GM13976 (cell line): ENCODE measurements at regions not wholly inside any gene's neighbourhood (a gene's known extent, or its start where the extent isn't known, plus 50 kb on each side); places are given as distances from the start of the nearest gene placed in this dataset.

Experiments used
- DNase-seq: peaks from one replicate; pipeline ENCODE4 v3.0.0; 2012; ENCODE audit warnings: low spot score
- in situ Hi-C: fragments of 300-500 bp; cut with MboI; formaldehyde crosslinking; loops from one replicate; pipeline ENCODE4 v1.12.0; 2022; ENCODE audit warnings: low sequenced_read_pairs, mixed read lengths, inconsistent platforms; ENCODE audit not compliant: unreplicated experiment
- TF ChIP-seq, protein P1 (sequence below): IDR thresholded peaks from 2 replicates; pipeline ENCODE4 v1.5.1; 2012; ENCODE audit warnings: borderline replicate concordance, mild to moderate bottlenecking; ENCODE audit not compliant: insufficient read depth; ENCODE audit errors: extremely low read depth, missing control alignments, control extremely low read depth

DNA sequence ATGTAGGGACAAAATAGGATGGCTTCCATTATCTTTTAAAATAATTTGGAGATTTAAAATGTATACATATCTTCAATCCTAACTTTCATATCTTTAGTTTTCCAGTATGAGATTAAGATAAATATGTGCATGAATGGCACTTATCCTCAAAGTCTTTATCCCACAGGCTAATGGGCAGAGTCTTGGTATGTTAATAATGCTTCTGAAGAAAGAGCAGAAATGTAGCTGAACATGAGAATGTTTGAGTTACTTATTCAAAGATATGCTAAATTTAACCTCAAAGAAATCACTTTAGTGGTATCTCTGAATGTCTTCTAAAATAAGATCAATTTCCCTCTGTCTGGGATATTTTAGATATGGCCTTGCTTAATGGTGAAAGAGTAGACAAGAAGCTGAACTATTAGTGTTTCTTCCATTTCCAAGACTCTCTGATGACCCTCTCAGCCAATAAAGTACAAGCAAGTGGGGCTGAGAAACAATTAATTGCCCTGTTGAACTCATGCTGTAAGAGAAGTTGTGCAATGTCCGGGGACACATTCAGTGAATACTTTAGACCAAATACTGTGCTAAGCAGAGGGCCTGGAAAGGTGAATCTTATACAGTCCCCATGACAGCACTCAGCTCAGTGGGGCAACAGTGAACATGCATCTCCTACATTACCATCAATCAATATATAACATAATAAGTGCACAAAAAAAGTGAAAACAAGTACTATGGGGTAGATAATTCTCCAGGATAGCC, 50.0 kb upstream of the ADAMTSL1 start:
- no peak for DNase-seq
- TF ChIP-seq, protein P1, sequence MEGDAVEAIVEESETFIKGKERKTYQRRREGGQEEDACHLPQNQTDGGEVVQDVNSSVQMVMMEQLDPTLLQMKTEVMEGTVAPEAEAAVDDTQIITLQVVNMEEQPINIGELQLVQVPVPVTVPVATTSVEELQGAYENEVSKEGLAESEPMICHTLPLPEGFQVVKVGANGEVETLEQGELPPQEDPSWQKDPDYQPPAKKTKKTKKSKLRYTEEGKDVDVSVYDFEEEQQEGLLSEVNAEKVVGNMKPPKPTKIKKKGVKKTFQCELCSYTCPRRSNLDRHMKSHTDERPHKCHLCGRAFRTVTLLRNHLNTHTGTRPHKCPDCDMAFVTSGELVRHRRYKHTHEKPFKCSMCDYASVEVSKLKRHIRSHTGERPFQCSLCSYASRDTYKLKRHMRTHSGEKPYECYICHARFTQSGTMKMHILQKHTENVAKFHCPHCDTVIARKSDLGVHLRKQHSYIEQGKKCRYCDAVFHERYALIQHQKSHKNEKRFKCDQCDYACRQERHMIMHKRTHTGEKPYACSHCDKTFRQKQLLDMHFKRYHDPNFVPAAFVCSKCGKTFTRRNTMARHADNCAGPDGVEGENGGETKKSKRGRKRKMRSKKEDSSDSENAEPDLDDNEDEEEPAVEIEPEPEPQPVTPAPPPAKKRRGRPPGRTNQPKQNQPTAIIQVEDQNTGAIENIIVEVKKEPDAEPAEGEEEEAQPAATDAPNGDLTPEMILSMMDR: no peak
- in situ Hi-C loops: loop anchor here (25.0 kb wide), 1 partner anchor 162 kb away; no protein-coding TSS in a partner anchor
